Hematopoietic multipotent progenitor cell treated with erythropoietin and hydrocortisone succinate and interleukin-3 and kit ligand, for 15 days (in vitro differentiated cells): ENCODE measurements at regions not wholly inside any gene's neighbourhood (a gene's known extent, or its start where the extent isn't known, plus 50 kb on each side); places are given as distances from the start of the nearest gene placed in this dataset.

Experiments
- DNase-seq: peaks from one replicate; pipeline ENCODE4 v3.0.0-alpha.2; 2015; ENCODE audit warnings: low spot score

DNA sequence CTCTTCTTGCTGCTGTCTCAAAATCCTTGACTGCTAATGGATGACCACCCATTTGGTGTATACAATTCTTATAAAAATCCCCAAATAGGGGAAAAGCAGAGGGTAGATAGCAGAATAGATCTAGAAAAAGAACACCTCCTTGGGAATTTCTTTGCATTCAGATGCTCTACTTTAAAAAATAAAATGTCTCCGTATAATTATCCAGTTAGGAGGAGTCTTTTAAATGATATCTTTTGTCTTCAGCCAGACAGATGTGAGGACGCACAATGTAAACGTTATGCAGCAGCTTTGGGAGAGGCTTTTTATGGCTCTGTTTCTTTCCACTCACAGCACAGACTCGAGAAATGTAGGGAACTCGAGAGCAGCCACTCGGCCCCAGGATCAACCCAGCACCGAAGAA lies 300.2 kb downstream of the IRF8 start:
- no peak for DNase-seq

DNA sequence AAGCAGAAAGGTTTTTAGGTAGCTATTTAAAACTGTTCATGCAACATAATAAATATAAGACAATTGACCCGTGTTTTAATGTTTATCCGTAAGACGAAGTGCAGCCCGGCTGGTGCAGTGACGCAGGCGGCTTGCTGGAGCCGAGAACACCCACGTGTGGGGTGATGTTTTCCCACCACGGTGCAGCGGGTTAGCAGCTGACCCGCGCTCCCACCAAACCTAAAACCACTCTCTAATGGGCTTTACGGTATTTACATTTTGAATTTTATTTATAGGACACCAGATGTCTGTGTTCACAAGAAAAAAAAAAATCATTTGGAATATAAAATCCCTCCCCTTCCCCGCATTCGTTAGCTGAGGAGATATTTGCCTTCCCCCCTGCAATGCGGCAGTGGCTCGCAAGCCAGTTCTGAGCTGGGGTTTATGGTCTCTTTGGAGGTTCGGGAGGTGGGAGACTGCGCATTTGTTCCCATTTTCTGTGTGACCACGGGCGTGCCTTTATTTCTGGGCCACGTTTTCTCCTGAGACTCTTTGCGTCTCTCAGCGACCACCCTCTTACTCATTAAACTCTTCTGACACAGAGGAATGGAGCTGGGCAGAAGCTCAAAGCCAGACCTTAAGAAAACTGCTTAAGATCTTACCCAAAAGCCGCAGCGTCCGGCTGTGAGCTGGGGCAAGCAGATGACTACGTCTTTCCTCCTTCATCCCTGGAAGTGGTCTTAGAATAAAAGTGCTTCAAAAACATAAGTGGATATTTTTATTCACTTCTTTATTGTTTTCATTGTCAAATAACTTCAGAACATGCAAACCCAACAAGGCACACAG lies 301.1 kb downstream of the IRF8 start:
- no peak for DNase-seq

GRCh38 chr16:86200722-86201121 lies 301.8 kb downstream of the IRF8 start:
- no peak for DNase-seq

- no peak for DNase-seq
Observed at GRCh38 chr16:86201746-86202145, 302.8 kb downstream of the IRF8 start.

GRCh38 chr16:86202267-86202666 lies 303.3 kb downstream of the IRF8 start:
- DNase-seq: no peak

- DNase-seq: no peak
Observed at GRCh38 chr16:86202760-86203426, 303.9 kb downstream of the IRF8 start.

- DNase-seq: no peak
Observed at GRCh38 chr16:86203557-86204275, 304.8 kb downstream of the IRF8 start.

DNA sequence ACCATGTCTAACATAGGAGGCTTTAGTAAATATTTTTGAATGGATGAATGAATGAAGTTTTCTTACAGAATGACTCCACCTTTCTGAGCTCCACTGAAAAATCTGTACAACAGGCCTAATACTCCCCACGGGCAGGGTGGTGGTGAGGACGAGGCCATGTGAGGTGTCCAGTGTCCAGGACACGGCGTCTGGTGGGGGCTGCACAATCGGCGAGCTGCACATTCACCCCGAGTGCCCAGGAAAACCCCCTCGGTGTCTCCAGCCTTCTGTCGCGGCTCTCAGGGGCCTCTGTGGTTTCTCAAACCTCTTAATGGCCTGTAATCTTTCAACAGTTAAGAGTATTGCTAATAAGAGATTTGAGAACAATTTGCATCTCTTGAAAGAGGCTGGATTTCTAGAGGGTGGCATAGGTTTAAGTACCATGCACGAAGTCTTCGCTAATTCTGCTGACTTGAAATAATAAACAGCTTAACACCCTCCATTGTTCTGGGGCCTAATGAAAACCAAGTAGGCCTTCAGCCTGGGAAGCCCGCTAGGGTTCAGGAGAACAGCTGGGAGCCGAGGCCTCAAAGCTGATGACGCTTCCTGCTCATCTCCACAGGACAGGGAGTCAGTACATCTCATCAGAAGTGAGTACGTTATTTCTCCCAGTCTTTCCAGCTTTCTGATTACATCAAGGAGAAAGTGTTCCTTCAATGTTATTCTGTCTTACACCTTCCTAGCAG lies 304.6 kb upstream of the FOXF1 start:
- DNase-seq: no peak

DNA sequence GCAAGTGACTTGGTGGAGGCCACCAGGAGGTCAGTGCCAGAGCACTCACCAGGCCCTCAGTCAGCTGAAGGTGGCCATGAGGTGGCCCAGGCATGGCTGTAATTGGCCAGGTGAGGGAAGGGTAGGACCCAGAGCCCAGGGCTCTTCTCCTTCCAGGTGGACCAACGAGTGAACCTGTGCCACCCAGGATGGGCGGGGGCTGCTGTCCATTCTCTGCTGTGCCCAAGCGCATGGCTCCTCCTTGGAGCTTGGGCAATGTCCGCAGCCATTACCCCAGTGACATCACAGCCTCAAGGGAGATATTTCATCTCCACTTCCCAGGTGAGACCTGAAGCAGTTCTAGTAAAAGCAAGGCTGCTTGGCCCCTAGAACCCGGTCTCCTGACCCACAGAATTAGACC lies 303.0 kb upstream of the FOXF1 start:
- DNase-seq: no peak

- no peak for DNase-seq
Observed at GRCh38 chr16:86209202-86209601, 301.1 kb upstream of the FOXF1 start.

DNA sequence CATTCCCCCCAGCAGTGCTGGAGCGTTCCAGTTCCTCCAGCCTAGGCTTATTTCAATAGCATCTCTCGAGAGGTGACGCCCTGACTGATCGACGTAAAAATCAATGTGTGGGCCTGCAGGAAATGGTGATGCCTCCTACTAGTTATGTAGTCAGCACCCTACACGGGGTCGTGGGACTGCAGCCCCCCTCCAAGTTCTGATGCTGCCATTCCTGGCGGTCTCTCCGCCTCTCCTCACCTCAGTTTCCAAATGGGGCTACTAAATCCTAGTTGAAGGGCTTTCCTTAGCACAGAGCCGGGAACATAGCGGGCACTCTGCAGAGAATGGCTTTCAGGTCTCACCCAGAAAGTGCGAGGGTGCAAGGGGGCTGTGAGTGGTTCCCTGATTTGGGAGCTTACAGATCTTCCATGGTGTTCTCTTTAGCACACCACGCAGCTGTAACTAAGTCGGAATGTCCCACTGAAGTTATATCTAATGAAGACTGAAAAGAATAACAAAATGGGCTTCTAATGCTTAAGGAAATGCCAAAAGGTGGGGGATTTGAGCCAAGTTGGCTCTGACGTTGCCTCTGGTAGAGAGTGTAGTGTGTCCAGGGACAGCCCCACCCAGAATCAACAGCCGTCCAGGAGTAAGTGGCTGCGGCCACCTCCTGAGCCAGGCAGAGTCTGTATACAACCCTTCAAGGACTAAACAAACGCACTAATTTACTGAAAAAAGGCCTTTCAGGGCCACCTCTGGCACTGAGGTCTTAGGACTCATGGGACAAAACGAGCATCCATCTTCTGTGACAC lies 299.7 kb upstream of the FOXF1 start:
- DNase-seq: no peak

DNA sequence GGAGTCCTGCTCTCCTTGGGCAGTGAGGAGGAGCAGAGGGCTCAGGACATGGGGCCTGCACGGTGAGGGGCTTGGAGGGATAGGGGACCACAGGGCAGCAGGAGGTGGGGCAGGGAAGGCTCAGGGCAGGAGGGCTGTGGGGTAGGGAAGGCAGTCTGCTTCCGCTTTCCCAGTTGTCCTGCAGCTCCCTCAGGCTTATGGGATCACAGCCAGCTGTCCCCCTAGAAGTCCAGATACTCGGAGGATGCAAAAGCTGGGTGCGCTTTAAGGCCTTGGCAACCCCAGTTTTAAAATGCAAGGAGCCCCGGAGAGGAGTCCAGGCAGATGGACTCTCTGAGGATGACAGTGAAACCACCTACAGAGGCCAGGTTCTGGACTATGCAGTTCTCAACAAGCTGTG lies 299.1 kb upstream of the FOXF1 start:
- DNase-seq: no peak

DNA sequence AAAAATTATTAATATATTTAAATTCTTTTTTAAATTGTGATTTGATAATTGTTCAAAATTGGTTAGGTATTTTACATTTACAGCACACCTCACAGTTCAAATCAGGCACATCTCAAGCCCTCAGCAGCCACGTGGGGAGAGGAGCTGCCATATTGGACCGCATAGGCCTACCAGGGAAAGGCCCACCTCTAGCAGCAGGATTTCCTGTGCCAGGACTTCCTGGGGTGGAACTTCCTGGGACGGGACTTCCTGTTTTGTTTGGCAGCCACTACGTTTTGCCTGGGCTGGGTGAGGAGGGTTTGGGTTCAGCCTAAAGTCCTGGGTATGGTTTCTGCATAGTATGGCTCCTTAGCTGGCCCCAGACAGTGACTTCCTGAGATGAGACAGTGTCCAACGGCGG lies 298.5 kb upstream of the FOXF1 start:
- DNase-seq: no peak

GRCh38 chr16:86212706-86213436 lies 297.5 kb upstream of the FOXF1 start:
- no peak for DNase-seq

DNA sequence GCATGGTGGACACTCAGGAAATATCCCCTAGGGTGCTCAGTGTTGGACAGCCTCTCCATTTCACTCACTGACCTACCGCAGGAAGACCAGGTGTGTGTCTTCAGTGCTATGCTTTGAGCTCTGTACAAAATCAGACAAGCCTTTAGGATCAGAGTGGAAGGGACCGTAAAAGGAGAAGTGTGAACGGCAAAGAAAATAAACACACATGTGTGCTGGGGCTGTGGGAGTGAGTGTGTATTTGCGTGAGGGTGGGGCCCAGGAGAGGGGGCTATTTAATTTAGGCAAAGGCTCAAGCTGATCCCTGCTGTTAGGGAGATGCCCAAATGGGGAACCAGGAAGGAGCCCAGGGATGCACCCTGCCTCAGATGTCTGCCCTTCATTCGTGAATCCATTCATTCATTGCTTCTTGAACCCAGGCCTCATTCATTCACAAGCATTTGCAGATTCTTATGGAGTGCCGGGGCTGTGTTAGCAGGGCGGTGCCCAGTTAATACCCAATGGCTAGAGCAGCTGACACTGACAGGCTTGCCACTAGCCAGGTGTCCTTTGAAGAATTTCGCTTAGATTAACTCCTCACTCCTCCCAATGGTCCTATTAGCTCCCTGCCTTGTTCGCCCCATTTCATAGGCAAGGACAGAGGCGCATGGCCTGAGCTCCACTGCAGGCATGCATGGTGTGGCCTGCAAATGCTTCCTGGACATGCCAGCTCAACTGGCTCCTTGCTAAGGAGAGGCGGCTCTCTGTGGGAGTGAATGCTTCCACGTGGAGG lies 296.7 kb upstream of the FOXF1 start:
- no peak for DNase-seq

DNA sequence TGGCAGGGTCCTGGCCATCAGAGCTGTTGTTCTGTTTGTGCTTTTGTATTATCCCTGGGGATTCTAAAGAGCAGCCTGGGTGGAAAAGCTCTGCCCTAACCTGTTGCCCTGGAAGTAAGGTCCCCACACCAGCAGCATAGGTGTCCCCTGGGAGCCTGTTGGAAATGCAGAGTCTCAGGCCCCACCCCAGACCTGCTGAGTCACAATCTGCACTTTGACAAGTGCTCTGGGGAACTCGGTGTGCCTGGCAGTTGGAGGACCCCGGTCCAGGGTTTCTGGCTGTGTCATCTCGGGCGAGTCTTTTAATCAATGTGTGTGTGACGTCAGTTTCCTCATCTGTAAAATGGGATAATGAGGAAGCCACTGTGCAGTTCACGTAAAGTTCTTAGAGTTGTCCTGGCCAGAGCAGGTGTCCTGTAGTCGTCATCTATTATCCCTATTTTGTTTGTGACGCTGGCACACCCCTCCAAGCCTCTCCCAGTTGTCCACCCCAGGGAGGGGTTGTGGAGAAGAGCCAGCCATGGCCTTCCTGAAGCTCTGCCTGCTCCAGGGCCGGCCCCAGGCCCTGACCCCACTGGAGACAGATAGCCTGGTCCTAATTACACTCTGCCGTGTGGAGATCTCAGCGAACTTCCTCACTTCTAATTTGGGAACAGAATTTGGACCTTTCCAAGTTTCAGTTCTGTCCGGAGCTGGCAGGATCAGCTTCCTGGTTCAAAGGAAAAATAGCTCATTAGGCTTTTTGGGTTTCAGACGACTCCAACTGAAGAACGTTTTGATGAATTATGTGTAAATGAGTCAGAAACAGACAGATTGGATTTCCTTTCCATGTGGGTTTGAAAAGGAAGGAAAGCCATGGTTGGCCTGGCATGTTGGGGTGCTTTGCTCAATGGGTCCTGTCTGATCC lies 295.7 kb upstream of the FOXF1 start:
- no peak for DNase-seq

DNA sequence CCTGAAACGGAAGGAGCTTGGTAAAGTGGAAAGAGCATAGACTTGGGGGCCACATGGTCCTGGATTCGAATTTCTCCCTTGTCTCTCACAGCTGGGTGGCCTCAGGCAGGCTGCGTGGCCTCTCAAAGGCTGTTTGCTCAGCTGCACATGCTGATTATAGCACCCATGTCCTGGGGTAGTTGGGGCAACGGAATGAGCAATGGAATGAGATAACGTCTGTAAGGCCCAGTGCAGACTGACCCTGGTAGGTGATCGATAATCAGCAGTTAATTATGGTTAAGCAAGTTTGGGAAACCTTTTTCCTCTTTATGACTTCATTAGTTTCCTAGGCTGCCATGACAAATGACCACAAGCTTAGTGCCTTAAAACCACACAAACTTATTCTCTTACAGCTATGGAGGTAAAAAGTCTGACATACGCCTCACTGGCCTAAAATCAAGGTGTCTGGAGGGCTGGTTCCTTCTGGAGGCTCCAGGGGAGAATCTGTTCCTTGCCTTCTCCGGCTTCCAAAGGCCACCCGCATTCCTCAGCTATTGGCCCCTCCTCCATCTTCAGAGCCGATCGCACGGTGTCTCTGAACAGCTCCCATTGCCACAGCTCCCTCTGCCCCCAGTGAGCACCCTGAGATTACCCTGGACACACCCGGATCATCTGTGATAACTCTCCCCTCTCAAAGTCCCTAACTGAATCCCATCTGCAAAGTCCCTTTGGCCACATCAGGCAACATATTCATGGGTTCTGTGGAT lies 294.9 kb upstream of the FOXF1 start:
- no peak for DNase-seq

GRCh38 chr16:86215979-86216585 lies 294.2 kb upstream of the FOXF1 start:
- no peak for DNase-seq
